ENCODE measurements at regions not wholly inside any gene's neighbourhood (a gene's known extent, or its start where the extent isn't known, plus 50 kb on each side); places are given as distances from the start of the nearest gene placed in this dataset.

DNA sequence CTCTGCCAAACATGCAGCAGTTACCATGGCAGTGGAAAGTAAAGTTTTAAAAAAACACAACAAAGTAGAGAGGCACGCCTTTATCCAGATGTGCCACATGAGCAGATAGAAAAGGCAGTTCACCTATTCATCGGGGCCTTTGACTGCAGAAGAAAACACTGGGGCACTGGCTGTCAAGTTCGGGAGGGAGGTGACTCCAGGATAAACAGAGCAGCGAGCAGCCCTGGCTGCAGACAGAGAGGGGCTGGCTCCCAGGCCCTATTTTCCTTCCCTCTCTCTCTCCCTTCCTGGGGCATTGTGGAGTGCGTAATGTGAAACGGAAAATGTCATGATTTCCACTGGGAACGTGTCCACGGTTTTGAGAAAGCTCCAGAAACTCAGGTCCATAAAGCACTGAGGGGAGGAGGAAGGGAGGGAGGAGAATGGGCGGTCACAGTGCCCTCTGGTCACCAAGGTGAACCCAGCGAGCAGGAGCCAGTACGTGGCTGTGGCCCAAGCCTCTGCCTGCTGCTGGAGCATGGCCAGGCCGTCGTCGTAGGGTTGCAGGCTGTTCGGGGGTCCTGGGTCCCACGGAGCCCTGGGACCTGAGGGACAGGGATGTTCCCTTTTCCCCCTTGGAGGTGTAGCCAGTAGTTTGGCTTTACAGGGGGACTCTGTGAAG lies 114.7 kb upstream of the IRF2BP2 start (continued):
- TF ChIP-seq, protein P1, sequence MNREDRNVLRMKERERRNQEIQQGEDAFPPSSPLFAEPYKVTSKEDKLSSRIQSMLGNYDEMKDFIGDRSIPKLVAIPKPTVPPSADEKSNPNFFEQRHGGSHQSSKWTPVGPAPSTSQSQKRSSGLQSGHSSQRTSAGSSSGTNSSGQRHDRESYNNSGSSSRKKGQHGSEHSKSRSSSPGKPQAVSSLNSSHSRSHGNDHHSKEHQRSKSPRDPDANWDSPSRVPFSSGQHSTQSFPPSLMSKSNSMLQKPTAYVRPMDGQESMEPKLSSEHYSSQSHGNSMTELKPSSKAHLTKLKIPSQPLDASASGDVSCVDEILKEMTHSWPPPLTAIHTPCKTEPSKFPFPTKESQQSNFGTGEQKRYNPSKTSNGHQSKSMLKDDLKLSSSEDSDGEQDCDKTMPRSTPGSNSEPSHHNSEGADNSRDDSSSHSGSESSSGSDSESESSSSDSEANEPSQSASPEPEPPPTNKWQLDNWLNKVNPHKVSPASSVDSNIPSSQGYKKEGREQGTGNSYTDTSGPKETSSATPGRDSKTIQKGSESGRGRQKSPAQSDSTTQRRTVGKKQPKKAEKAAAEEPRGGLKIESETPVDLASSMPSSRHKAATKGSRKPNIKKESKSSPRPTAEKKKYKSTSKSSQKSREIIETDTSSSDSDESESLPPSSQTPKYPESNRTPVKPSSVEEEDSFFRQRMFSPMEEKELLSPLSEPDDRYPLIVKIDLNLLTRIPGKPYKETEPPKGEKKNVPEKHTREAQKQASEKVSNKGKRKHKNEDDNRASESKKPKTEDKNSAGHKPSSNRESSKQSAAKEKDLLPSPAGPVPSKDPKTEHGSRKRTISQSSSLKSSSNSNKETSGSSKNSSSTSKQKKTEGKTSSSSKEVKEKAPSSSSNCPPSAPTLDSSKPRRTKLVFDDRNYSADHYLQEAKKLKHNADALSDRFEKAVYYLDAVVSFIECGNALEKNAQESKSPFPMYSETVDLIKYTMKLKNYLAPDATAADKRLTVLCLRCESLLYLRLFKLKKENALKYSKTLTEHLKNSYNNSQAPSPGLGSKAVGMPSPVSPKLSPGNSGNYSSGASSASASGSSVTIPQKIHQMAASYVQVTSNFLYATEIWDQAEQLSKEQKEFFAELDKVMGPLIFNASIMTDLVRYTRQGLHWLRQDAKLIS (CRISPR knock-in tag; IDR thresholded peaks at IDR 0.05) = peak; percentile 89
- TF ChIP-seq SP1 (IDR thresholded peaks at IDR 0.05) (no peak), SP1 (CRISPR knock-in tag; IDR thresholded peaks at IDR 0.05) (peak; percentile 48; the same call in 1 of the 2 replicates), ZNF589 (CRISPR knock-in tag; conservative IDR thresholded peaks at IDR 0.05) (no peak), SPEN (CRISPR knock-in tag; IDR thresholded peaks at IDR 0.05; ENCODE audit: low read depth) (peak; percentile 62), MAF1 (CRISPR knock-in tag; IDR thresholded peaks at IDR 0.05; ENCODE audit: borderline replicate concordance) (no peak), ARNTL (CRISPR knock-in tag; IDR thresholded peaks at IDR 0.05) (no peak; the same call in 1 of the 2 replicates), ZSCAN30 (CRISPR knock-in tag; IDR thresholded peaks at IDR 0.05) (no peak; the same call in 1 of the 2 replicates), PHF8 (CRISPR knock-in tag; IDR thresholded peaks at IDR 0.05) (no peak), TCF7 (IDR thresholded peaks at IDR 0.05; ENCODE audit: low read depth) (peak; percentile 60; the same call in 1 of the 2 replicates), FIP1L1 (IDR thresholded peaks at IDR 0.05; ENCODE audit: borderline replicate concordance, insufficient read depth, low read depth, low read length) (no peak), BRCA1 (CRISPR knock-in tag; IDR thresholded peaks at IDR 0.05) (no peak; the same call in 1 of the 2 replicates), ZNF44 (CRISPR knock-in tag; IDR thresholded peaks at IDR 0.05) (no peak), ZNF607 (CRISPR knock-in tag; IDR thresholded peaks at IDR 0.05; ENCODE audit: borderline replicate concordance) (peak; percentile 8; the same call in 1 of the 2 replicates)
- TF ChIP-seq, protein P2, sequence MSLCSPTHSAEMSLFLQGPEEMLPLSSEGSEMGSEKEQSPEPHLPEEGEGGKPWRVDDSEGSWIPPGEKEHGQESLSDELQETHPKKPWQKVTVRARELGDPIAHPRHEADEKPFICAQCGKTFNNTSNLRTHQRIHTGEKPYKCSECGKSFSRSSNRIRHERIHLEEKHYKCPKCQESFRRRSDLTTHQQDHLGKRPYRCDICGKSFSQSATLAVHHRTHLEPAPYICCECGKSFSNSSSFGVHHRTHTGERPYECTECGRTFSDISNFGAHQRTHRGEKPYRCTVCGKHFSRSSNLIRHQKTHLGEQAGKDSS (CRISPR knock-in tag; IDR thresholded peaks at IDR 0.05; ENCODE audit: borderline replicate concordance, low read depth) = 0 out of 2 replicates have a peak, but pooled peaks have one; percentile 9
- TF ChIP-seq, protein P3, sequence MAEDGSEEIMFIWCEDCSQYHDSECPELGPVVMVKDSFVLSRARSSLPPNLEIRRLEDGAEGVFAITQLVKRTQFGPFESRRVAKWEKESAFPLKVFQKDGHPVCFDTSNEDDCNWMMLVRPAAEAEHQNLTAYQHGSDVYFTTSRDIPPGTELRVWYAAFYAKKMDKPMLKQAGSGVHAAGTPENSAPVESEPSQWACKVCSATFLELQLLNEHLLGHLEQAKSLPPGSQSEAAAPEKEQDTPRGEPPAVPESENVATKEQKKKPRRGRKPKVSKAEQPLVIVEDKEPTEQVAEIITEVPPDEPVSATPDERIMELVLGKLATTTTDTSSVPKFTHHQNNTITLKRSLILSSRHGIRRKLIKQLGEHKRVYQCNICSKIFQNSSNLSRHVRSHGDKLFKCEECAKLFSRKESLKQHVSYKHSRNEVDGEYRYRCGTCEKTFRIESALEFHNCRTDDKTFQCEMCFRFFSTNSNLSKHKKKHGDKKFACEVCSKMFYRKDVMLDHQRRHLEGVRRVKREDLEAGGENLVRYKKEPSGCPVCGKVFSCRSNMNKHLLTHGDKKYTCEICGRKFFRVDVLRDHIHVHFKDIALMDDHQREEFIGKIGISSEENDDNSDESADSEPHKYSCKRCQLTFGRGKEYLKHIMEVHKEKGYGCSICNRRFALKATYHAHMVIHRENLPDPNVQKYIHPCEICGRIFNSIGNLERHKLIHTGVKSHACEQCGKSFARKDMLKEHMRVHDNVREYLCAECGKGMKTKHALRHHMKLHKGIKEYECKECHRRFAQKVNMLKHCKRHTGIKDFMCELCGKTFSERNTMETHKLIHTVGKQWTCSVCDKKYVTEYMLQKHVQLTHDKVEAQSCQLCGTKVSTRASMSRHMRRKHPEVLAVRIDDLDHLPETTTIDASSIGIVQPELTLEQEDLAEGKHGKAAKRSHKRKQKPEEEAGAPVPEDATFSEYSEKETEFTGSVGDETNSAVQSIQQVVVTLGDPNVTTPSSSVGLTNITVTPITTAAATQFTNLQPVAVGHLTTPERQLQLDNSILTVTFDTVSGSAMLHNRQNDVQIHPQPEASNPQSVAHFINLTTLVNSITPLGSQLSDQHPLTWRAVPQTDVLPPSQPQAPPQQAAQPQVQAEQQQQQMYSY (CRISPR knock-in tag; IDR thresholded peaks at IDR 0.05) = no peak; the same call in 1 of the 2 replicates
- TF ChIP-seq, protein P4, sequence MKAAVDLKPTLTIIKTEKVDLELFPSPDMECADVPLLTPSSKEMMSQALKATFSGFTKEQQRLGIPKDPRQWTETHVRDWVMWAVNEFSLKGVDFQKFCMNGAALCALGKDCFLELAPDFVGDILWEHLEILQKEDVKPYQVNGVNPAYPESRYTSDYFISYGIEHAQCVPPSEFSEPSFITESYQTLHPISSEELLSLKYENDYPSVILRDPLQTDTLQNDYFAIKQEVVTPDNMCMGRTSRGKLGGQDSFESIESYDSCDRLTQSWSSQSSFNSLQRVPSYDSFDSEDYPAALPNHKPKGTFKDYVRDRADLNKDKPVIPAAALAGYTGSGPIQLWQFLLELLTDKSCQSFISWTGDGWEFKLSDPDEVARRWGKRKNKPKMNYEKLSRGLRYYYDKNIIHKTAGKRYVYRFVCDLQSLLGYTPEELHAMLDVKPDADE (CRISPR knock-in tag; IDR thresholded peaks at IDR 0.05) = no peak
- TF ChIP-seq, protein P5, sequence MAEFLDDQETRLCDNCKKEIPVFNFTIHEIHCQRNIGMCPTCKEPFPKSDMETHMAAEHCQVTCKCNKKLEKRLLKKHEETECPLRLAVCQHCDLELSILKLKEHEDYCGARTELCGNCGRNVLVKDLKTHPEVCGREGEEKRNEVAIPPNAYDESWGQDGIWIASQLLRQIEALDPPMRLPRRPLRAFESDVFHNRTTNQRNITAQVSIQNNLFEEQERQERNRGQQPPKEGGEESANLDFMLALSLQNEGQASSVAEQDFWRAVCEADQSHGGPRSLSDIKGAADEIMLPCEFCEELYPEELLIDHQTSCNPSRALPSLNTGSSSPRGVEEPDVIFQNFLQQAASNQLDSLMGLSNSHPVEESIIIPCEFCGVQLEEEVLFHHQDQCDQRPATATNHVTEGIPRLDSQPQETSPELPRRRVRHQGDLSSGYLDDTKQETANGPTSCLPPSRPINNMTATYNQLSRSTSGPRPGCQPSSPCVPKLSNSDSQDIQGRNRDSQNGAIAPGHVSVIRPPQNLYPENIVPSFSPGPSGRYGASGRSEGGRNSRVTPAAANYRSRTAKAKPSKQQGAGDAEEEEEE (CRISPR knock-in tag; IDR thresholded peaks at IDR 0.05; ENCODE audit: borderline replicate concordance) = 0 out of 2 replicates have a peak, but pooled peaks have one; percentile 36
